Activated naive CD8-positive, alpha-beta T cell treated with anti-CD3 and anti-CD28 coated beads, Interleukin-2, amount 10 ng/mL, durations not matched to agents 7 days and 5 days (primary cell): ENCODE measurements at regions not wholly inside any gene's neighbourhood (a gene's known extent, or its start where the extent isn't known, plus 50 kb on each side); places are given as distances from the start of the nearest gene placed in this dataset.
A peak's percentile ranks its signal among the peaks of the same experiment; 100 is the strongest.

Source experiments
- ATAC-seq: fragments of 150-1000 bp; cut with Tn5 transposase; one replicate; pipeline ENCODE4 v1.10.0; 2021; ENCODE audit warnings: low read depth, moderate library complexity
- POLR2A ChIA-PET: fragments of 350-600 bp; sonication (Branson Sonifier 250); formaldehyde crosslinking; loops from one replicate; lab custom pipeline; 2021; ENCODE audit warnings: antibody characterized with exemption; lab: Charles Lee
- DNase-seq: peaks from one replicate; pipeline ENCODE4 v3.0.0; 2021
- H3K27ac Mint-ChIP-seq: one replicate; pipeline ENCODE4 v1.8.0; 2022; ENCODE audit warnings: mild to moderate bottlenecking, mixed read lengths
- H3K27me3 Mint-ChIP-seq: one replicate; pipeline ENCODE4 v1.8.0; 2022; ENCODE audit warnings: mild to moderate bottlenecking, moderate library complexity, mixed read lengths
- H3K36me3 Mint-ChIP-seq: one replicate; pipeline ENCODE4 v1.8.0; 2021; ENCODE audit warnings: mild to moderate bottlenecking, mixed read lengths
- H3K4me1 Mint-ChIP-seq: one replicate; pipeline ENCODE4 v1.8.0; 2021; ENCODE audit warnings: mixed read lengths
- H3K4me3 Mint-ChIP-seq: one replicate; pipeline ENCODE4 v1.8.0; 2022; ENCODE audit warnings: mild to moderate bottlenecking, moderate library complexity, mixed read lengths
- H3K9me3 Mint-ChIP-seq: one replicate; pipeline ENCODE4 v1.8.0; 2021; ENCODE audit warnings: mixed read lengths

GRCh38 chr1:81596341-81596740, 204.4 kb upstream of the ADGRL2 start:
- no peaks in the 10 kb centered on the region for H3K27me3 Mint-ChIP-seq
- H3K4me3 Mint-ChIP-seq: no peak overlapping the region
- DNase-seq (no peak), ATAC-seq (no peak)
- no peaks in the 10 kb centered on the region for H3K36me3 Mint-ChIP-seq
- H3K4me1 Mint-ChIP-seq: no peaks in the 10 kb centered on the region
- H3K27ac Mint-ChIP-seq: no peak overlapping the region
- POLR2A ChIA-PET: no interaction called here
- no peaks in the 10 kb centered on the region for H3K9me3 Mint-ChIP-seq

- no peak overlapping the region for H3K4me3 Mint-ChIP-seq
- no peaks in the 10 kb centered on the region for H3K4me1 Mint-ChIP-seq
- no peaks in the 10 kb centered on the region for H3K27me3 Mint-ChIP-seq
- H3K36me3 Mint-ChIP-seq: no peaks in the 10 kb centered on the region
- POLR2A ChIA-PET: no interaction called here
- ATAC-seq (no peak), DNase-seq (no peak)
- H3K9me3 Mint-ChIP-seq: no peaks in the 10 kb centered on the region
- no peak overlapping the region for H3K27ac Mint-ChIP-seq
Observed at GRCh38 chr1:81594206-81594605, 206.5 kb upstream of the ADGRL2 start.

- Mint-ChIP-seq H3K9me3 (no peaks in the 10 kb centered on the region), H3K27ac (no peak overlapping the region), H3K4me3 (no peak overlapping the region), H3K36me3 (no peaks in the 10 kb centered on the region), H3K27me3 (no peaks in the 10 kb centered on the region), H3K4me1 (no peaks in the 10 kb centered on the region)
- DNase-seq (no peak), ATAC-seq (no peak)
- POLR2A ChIA-PET: no interaction called here
Observed at GRCh38 chr1:81592233-81592632, 208.5 kb upstream of the ADGRL2 start.

- Mint-ChIP-seq H3K36me3 (no peaks in the 10 kb centered on the region), H3K9me3 (no peaks in the 10 kb centered on the region), H3K27me3 (no peaks in the 10 kb centered on the region), H3K27ac (no peak overlapping the region), H3K4me3 (no peak overlapping the region), H3K4me1 (no peaks in the 10 kb centered on the region)
- POLR2A ChIA-PET: no interaction called here
- DNase-seq (no peak), ATAC-seq (no peak)
Observed at GRCh38 chr1:81590171-81590570, 210.6 kb upstream of the ADGRL2 start.

- DNase-seq: no peak
- Mint-ChIP-seq H3K4me1 (no peaks in the 10 kb centered on the region), H3K36me3 (no peaks in the 10 kb centered on the region), H3K27ac (no peak overlapping the region), H3K27me3 (no peaks in the 10 kb centered on the region), H3K4me3 (no peak overlapping the region), H3K9me3 (no peaks in the 10 kb centered on the region)
- ATAC-seq: no peak
- POLR2A ChIA-PET: no interaction called here
Observed at GRCh38 chr1:81588149-81588548, 212.6 kb upstream of the ADGRL2 start.

GRCh38 chr1:81587426-81587825, 213.3 kb upstream of the ADGRL2 start:
- POLR2A ChIA-PET: no interaction called here
- Mint-ChIP-seq H3K4me3 (no peak overlapping the region), H3K4me1 (no peaks in the 10 kb centered on the region), H3K27me3 (no peaks in the 10 kb centered on the region), H3K36me3 (no peaks in the 10 kb centered on the region), H3K27ac (no peak overlapping the region), H3K9me3 (no peaks in the 10 kb centered on the region)
- DNase-seq (no peak), ATAC-seq (no peak)

- Mint-ChIP-seq H3K9me3 (no peaks in the 10 kb centered on the region), H3K27me3 (no peaks in the 10 kb centered on the region), H3K4me3 (no peak overlapping the region), H3K4me1 (no peaks in the 10 kb centered on the region), H3K36me3 (no peaks in the 10 kb centered on the region), H3K27ac (no peak overlapping the region)
- DNase-seq (no peak), ATAC-seq (no peak)
- POLR2A ChIA-PET: no interaction called here
Observed at GRCh38 chr1:81585371-81585770, 215.4 kb upstream of the ADGRL2 start.

- Mint-ChIP-seq H3K4me3 (no peak overlapping the region), H3K4me1 (no peaks in the 10 kb centered on the region), H3K27ac (no peak overlapping the region), H3K36me3 (no peaks in the 10 kb centered on the region), H3K27me3 (no peaks in the 10 kb centered on the region), H3K9me3 (no peaks in the 10 kb centered on the region)
- DNase-seq (no peak), ATAC-seq (no peak)
- POLR2A ChIA-PET: no interaction called here
Observed at GRCh38 chr1:81584398-81584797, 216.3 kb upstream of the ADGRL2 start.

GRCh38 chr1:81583878-81584277, 216.9 kb upstream of the ADGRL2 start:
- no peaks in the 10 kb centered on the region for H3K9me3 Mint-ChIP-seq
- ATAC-seq (no peak), DNase-seq (no peak)
- H3K36me3 Mint-ChIP-seq: no peaks in the 10 kb centered on the region
- no peak overlapping the region for H3K4me3 Mint-ChIP-seq
- H3K27me3 Mint-ChIP-seq: no peaks in the 10 kb centered on the region
- no peaks in the 10 kb centered on the region for H3K4me1 Mint-ChIP-seq
- no peak overlapping the region for H3K27ac Mint-ChIP-seq
- POLR2A ChIA-PET: no interaction called here

- Mint-ChIP-seq H3K9me3 (no peaks in the 10 kb centered on the region), H3K4me3 (no peak overlapping the region), H3K4me1 (no peaks in the 10 kb centered on the region), H3K27me3 (no peaks in the 10 kb centered on the region), H3K27ac (no peak overlapping the region), H3K36me3 (no peaks in the 10 kb centered on the region)
- POLR2A ChIA-PET: no interaction called here
- no peak for ATAC-seq
- no peak for DNase-seq
Observed at GRCh38 chr1:81582467-81582986, 218.2 kb upstream of the ADGRL2 start.

GRCh38 chr1:81578867-81579266, 221.9 kb upstream of the ADGRL2 start:
- Mint-ChIP-seq H3K27ac (no peak overlapping the region), H3K4me3 (no peak overlapping the region), H3K4me1 (no peaks in the 10 kb centered on the region), H3K27me3 (no peaks in the 10 kb centered on the region), H3K36me3 (no peaks in the 10 kb centered on the region), H3K9me3 (no peaks in the 10 kb centered on the region)
- DNase-seq (no peak), ATAC-seq (no peak)
- POLR2A ChIA-PET: no interaction called here

GRCh38 chr1:81577004-81577697, 223.6 kb upstream of the ADGRL2 start:
- POLR2A ChIA-PET: no interaction called here
- Mint-ChIP-seq H3K36me3 (no peaks in the 10 kb centered on the region), H3K4me1 (no peaks in the 10 kb centered on the region), H3K27me3 (no peaks in the 10 kb centered on the region), H3K4me3 (no peak overlapping the region), H3K9me3 (no peaks in the 10 kb centered on the region), H3K27ac (peak overlapping the region; percentile 10)
- ATAC-seq: no peak
- no peak for DNase-seq

- H3K36me3 Mint-ChIP-seq: no peaks in the 10 kb centered on the region
- H3K27ac Mint-ChIP-seq: no peak overlapping the region
- H3K27me3 Mint-ChIP-seq: no peaks in the 10 kb centered on the region
- H3K4me1 Mint-ChIP-seq: no peaks in the 10 kb centered on the region
- H3K9me3 Mint-ChIP-seq: no peaks in the 10 kb centered on the region
- ATAC-seq (no peak), DNase-seq (no peak)
- H3K4me3 Mint-ChIP-seq: no peak overlapping the region
- POLR2A ChIA-PET: no interaction called here
Observed at GRCh38 chr1:81574408-81574807, 226.3 kb upstream of the ADGRL2 start.

- Mint-ChIP-seq H3K4me3 (no peak overlapping the region), H3K27me3 (no peaks in the 10 kb centered on the region), H3K27ac (no peak overlapping the region), H3K36me3 (no peaks in the 10 kb centered on the region), H3K4me1 (no peaks in the 10 kb centered on the region), H3K9me3 (no peaks in the 10 kb centered on the region)
- POLR2A ChIA-PET: no interaction called here
- ATAC-seq (no peak), DNase-seq (no peak)
Observed at GRCh38 chr1:81573458-81573857, 227.3 kb upstream of the ADGRL2 start.
